Fibroblast of lung (primary cell): ENCODE measurements at regions not wholly inside any gene's neighbourhood (a gene's known extent, or its start where the extent isn't known, plus 50 kb on each side); places are given as distances from the start of the nearest gene placed in this dataset.

Experiments
- DNase-seq, 2 donors: peaks; one replicate each; pipeline versions ENCODE4 v3.0.0 to v3.0.0-alpha.2; 2010; ENCODE audit warnings: low read depth in 2 of 2
- H2AFZ ChIP-seq: 2 replicates; pipeline ENCODE4 v1.5.1; 2012; ENCODE audit warnings: low read length, control low read depth, inconsistent platforms
- H3K27ac ChIP-seq: 2 replicates; pipeline ENCODE4 v1.5.1; 2011; ENCODE audit warnings: low read length, control low read depth; ENCODE audit not compliant: insufficient read depth
- H3K27me3 ChIP-seq: 2 replicates; pipeline ENCODE4 v1.5.1; 2011; ENCODE audit warnings: mild to moderate bottlenecking, low read length; ENCODE audit not compliant: control insufficient read depth, insufficient read depth
- H3K36me3 ChIP-seq: 2 replicates; pipeline ENCODE4 v1.5.1; 2011; ENCODE audit warnings: low read length; ENCODE audit not compliant: control insufficient read depth, insufficient read depth
- H3K4me1 ChIP-seq: 2 replicates; pipeline ENCODE4 v1.5.1; 2011; ENCODE audit warnings: low read length; ENCODE audit not compliant: control insufficient read depth, insufficient read depth; ENCODE audit errors: extremely low read depth
- H3K4me2 ChIP-seq: 2 replicates; pipeline ENCODE4 v1.5.1; 2011; ENCODE audit warnings: low read length, control low read depth; ENCODE audit not compliant: insufficient read depth; ENCODE audit errors: extremely low read depth
- H3K4me3 ChIP-seq, 4 experiments: fragments of 200-600 bp in 1 of 4; sonication (generic) in 1 of 4; replicated peaks in 1 of 4; 2 replicates each; pipeline ENCODE4 v1.5.1; 2011 to 2016; ENCODE audit warnings: low read length in 4 of 4, low read depth in 3 of 4, mild to moderate bottlenecking in 3 of 4, control low read depth in 2 of 4, inconsistent platforms in 1 of 4, mixed read lengths in 1 of 4; ENCODE audit not compliant: insufficient read depth in 1 of 4; ENCODE audit errors: control extremely low read depth in 1 of 4
- H3K79me2 ChIP-seq: 2 replicates; pipeline ENCODE4 v1.5.1; 2012; ENCODE audit warnings: mild to moderate bottlenecking, low read length, inconsistent platforms; ENCODE audit not compliant: control insufficient read depth, insufficient read depth
- H3K9ac ChIP-seq: 2 replicates; pipeline ENCODE4 v1.5.1; 2011; ENCODE audit warnings: mild to moderate bottlenecking, low read length, control low read depth; ENCODE audit not compliant: insufficient read depth
- H3K9me3 ChIP-seq: 2 replicates; pipeline ENCODE4 v1.5.1; 2012; ENCODE audit warnings: low read depth, low read length; ENCODE audit not compliant: control insufficient read depth, insufficient read depth
- H4K20me1 ChIP-seq: 2 replicates; pipeline ENCODE4 v1.5.1; 2011; ENCODE audit warnings: low read length; ENCODE audit not compliant: control insufficient read depth, insufficient read depth; ENCODE audit errors: extremely low read depth
- EZH2 ChIP-seq: IDR thresholded peaks from 2 replicates; pipeline ENCODE4 v1.5.1; 2012; ENCODE audit warnings: low read length, control low read depth, mild to moderate bottlenecking; ENCODE audit errors: missing control alignments
- TF ChIP-seq, protein P1 (sequence below), 2 donors: IDR thresholded peaks in 1 of 2; conservative IDR thresholded peaks in 1 of 2; 1 replicate in 1 of 2; 2 replicates in 1 of 2; pipeline ENCODE4 v1.5.1; 2011 to 2012; ENCODE audit warnings: low read length in 2 of 2, control low read depth in 1 of 2, inconsistent platforms in 1 of 2, low read depth in 1 of 2, mild to moderate bottlenecking in 1 of 2

DNA sequence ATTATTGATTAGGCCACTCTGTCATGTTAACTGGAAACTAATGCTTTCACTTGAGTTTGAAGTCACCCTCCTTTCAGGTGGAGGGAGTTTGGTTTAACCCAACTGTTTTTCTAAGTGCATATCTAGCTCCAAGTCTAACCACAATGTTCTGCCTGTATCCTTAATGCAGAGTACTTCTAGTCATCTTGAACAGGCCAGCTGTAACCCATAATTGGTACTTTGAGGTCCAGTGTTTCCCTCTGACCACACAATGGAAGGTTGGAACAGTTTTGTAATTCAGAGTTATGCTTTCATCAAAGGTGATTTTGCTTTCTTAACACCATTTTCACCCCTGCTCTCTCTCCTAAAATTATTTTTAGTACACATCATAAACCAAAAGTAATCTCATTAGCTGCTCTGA lies 237.2 kb upstream of the DCN start:
- Histone ChIP-seq H4K20me1 (no peaks in the 10 kb centered on the region), H3K9me3 (no peaks in the 10 kb centered on the region), H3K4me1 (no peaks in the 10 kb centered on the region), H3K27ac (no peak overlapping the region), H2AFZ (no peak overlapping the region), H3K27me3 (no peaks in the 10 kb centered on the region), H3K79me2 (no peaks in the 10 kb centered on the region), H3K4me3 (no peak overlapping the region), H3K9ac (no peak overlapping the region), H3K36me3 (no peaks in the 10 kb centered on the region), H3K4me2 (no peak overlapping the region)
- DNase-seq: peak; percentile 7 to 14
- no peak for TF ChIP-seq EZH2
- TF ChIP-seq, protein P1, sequence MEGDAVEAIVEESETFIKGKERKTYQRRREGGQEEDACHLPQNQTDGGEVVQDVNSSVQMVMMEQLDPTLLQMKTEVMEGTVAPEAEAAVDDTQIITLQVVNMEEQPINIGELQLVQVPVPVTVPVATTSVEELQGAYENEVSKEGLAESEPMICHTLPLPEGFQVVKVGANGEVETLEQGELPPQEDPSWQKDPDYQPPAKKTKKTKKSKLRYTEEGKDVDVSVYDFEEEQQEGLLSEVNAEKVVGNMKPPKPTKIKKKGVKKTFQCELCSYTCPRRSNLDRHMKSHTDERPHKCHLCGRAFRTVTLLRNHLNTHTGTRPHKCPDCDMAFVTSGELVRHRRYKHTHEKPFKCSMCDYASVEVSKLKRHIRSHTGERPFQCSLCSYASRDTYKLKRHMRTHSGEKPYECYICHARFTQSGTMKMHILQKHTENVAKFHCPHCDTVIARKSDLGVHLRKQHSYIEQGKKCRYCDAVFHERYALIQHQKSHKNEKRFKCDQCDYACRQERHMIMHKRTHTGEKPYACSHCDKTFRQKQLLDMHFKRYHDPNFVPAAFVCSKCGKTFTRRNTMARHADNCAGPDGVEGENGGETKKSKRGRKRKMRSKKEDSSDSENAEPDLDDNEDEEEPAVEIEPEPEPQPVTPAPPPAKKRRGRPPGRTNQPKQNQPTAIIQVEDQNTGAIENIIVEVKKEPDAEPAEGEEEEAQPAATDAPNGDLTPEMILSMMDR (conservative IDR thresholded peaks at IDR 0.05 in 1 of 2, IDR thresholded peaks at IDR 0.05 in 1 of 2; ENCODE audit: low read depth in 1 of 2, low read length in 2 of 2): no peak

DNA sequence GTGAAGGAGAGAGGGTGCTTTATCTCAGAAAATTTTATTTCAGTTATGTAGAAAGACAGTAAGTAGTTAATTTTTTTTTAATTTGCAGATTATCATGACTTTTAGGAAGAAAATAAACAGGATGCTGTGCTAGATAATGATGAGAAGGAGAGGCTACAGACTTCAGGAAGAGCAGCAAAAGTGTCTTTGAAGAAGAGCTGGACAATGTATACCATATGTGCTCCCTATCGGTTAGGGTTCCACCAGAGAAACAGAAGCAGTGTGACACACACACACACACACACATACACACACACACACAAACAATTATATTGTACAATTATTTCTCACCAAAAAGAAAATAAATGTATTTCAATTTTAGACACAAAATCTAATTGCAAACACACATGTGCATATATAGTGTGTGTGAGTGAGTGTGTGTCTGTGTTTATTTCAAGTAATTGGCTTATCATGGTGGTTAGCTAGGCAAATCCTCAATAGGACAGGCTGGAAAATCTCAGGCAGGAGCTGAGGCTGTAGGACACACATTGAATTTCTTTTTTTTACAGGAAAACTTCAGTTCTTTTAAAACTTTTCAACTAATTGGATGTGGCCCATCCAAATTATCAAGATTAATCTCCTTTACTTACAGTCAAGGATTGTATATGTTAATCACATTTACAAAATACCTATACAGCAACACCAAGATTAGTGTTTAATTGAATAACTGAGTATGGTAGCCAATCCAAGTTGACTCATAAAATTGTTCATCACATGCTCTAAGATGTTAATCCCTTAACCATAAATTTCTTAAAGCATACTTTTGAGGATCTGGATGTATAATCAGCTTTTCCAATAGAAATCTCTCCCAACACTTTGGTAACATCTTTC lies 235.8 kb upstream of the DCN start:
- no peak for DNase-seq
- Histone ChIP-seq H2AFZ (no peak overlapping the region), H3K9me3 (no peaks in the 10 kb centered on the region), H3K4me1 (peaks cover 2% of the 10 kb centered on the region), H3K36me3 (no peaks in the 10 kb centered on the region), H4K20me1 (no peaks in the 10 kb centered on the region), H3K4me2 (no peak overlapping the region), H3K9ac (no peak overlapping the region), H3K79me2 (no peaks in the 10 kb centered on the region), H3K27ac (no peak overlapping the region), H3K4me3 (no peak overlapping the region), H3K27me3 (no peaks in the 10 kb centered on the region)
- no peak for TF ChIP-seq EZH2
- TF ChIP-seq, protein P1 (conservative IDR thresholded peaks at IDR 0.05 in 1 of 2, IDR thresholded peaks at IDR 0.05 in 1 of 2; ENCODE audit: low read depth in 1 of 2, low read length in 2 of 2): no peak

DNA sequence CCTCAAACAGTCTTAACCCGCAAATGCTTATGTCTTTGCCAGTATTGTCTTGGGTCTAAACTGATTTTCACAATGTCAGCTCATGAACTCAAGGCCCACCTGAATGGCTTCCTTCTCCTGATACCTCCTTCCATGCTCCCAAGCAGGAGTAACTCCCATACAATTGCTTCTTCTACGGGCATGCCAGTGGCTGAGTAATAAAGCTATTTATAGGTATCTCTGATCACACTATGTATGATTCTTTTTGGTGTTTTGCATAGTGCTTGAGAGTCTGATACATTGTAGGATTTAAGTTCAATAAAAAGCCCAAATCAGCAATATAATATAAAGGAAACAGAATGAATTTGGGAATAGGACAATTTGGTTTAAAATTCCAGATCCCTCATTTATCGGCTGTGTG lies 235.0 kb upstream of the DCN start:
- H3K27ac ChIP-seq: no peak overlapping the region
- no peaks in the 10 kb centered on the region for H3K27me3 ChIP-seq

More for the DNA sequence above, 235.0 kb upstream of the DCN start:
- H3K9ac ChIP-seq: no peak overlapping the region
- H3K79me2 ChIP-seq: no peaks in the 10 kb centered on the region
- H3K4me3 ChIP-seq: no peak overlapping the region
- no peaks in the 10 kb centered on the region for H4K20me1 ChIP-seq
- peaks cover 2% of the 10 kb centered on the region for H3K4me1 ChIP-seq
- H3K9me3 ChIP-seq: no peaks in the 10 kb centered on the region
- no peak overlapping the region for H3K4me2 ChIP-seq
- DNase-seq: peak in 1 of 2 donors; percentile 14
- no peaks in the 10 kb centered on the region for H3K36me3 ChIP-seq
- TF ChIP-seq EZH2: no peak
- TF ChIP-seq, protein P1 (conservative IDR thresholded peaks at IDR 0.05 in 1 of 2, IDR thresholded peaks at IDR 0.05 in 1 of 2; ENCODE audit: low read depth in 1 of 2, low read length in 2 of 2): no peak
- no peak overlapping the region for H2AFZ ChIP-seq
